PC-3 (cell line): ENCODE measurements at regions not wholly inside any gene's neighbourhood (a gene's known extent, or its start where the extent isn't known, plus 50 kb on each side); places are given as distances from the start of the nearest gene placed in this dataset.
"Not testable (repeated sequence)": the region's sequence is repeated elsewhere in the genome, so short reads cannot be mapped to it uniquely, and the experiment has no call there.

Experiments used
- ATAC-seq: fragments of 200-7000 bp; cut with Tn5 transposase; 2 replicates; pipeline ENCODE4 v1.9.1; 2020; ENCODE audit warnings: mild to moderate bottlenecking, moderate library complexity
- BruUV-seq: library from RNA; stranded (reverse); fragments of 400-500 nt; replicated peaks from 2 replicates; lab custom pipeline; 2021; lab: Mats Ljungman, UMichigan
- CTCF ChIA-PET: fragments of 300-600 bp; sonication (Branson Sonifier 250); formaldehyde crosslinking; loops from one replicate; lab custom pipeline; 2022; ENCODE audit warnings: antibody characterized with exemption; lab: Charles Lee
- POLR2A ChIA-PET: fragments of 300-600 bp; sonication (Branson Sonifier 250); formaldehyde crosslinking; loops from one replicate; lab custom pipeline; 2022; ENCODE audit warnings: antibody characterized with exemption; ENCODE audit not compliant: unreplicated experiment; lab: Charles Lee
- DNase-seq: peaks from one replicate; pipeline ENCODE4 v3.0.0-alpha.2; 2015
- H2AFZ ChIP-seq: fragments of 300-600 bp; sonication (generic); 2 replicates; pipeline ENCODE4 v1.6.0; 2016; ENCODE audit warnings: antibody characterized with exemption, low read length
- H3F3A ChIP-seq: fragments of 300-600 bp; sonication (generic); one replicate; pipeline ENCODE4 v1.6.0; 2017; ENCODE audit warnings: antibody characterized with exemption, low read length, control low read depth, mild to moderate bottlenecking; ENCODE audit not compliant: unreplicated experiment
- H3K27ac ChIP-seq: fragments of 300-600 bp; sonication (generic); 2 replicates; pipeline ENCODE4 v1.5.1; 2016; ENCODE audit warnings: mild to moderate bottlenecking, low read length
- H3K27me3 ChIP-seq: fragments of 300-600 bp; sonication (generic); 2 replicates; pipeline ENCODE4 v1.6.1; 2016; ENCODE audit warnings: low read length, mixed read lengths
- H3K36me3 ChIP-seq: fragments of 300-600 bp; sonication (generic); 2 replicates; pipeline ENCODE4 v1.6.1; 2016; ENCODE audit warnings: low read depth, mixed run types, low read length, mixed read lengths
- H3K4me1 ChIP-seq: fragments of 300-600 bp; sonication (generic); 2 replicates; pipeline ENCODE4 v1.5.1; 2016; ENCODE audit warnings: low read length; ENCODE audit not compliant: insufficient read depth
- H3K4me2 ChIP-seq: fragments of 300-600 bp; sonication (generic); 2 replicates; pipeline ENCODE4 v1.6.0; 2016; ENCODE audit warnings: low read length
- H3K4me3 ChIP-seq: fragments of 300-600 bp; sonication (generic); 2 replicates; pipeline ENCODE4 v1.5.1; 2016; ENCODE audit warnings: mild to moderate bottlenecking, low read length, mixed read lengths
- H3K79me2 ChIP-seq: fragments of 300-600 bp; sonication (generic); 2 replicates; pipeline ENCODE4 v1.6.1; 2017; ENCODE audit warnings: low read length, mixed read lengths
- H3K9ac ChIP-seq: fragments of 300-600 bp; sonication (generic); 2 replicates; pipeline ENCODE4 v1.6.0; 2016; ENCODE audit warnings: mild to moderate bottlenecking, low read length
- H3K9me2 ChIP-seq: fragments of 300-600 bp; sonication (generic); replicated peaks from 2 replicates; pipeline ENCODE4 v1.6.1; 2016; ENCODE audit warnings: mixed run types, low read length, mixed read lengths
- H3K9me3 ChIP-seq: fragments of 300-600 bp; sonication (generic); 2 replicates; pipeline ENCODE4 v1.6.1; 2016; ENCODE audit warnings: low read length, mixed read lengths
- H4K20me1 ChIP-seq: fragments of 300-600 bp; sonication (generic); 2 replicates; pipeline ENCODE4 v1.6.1; 2016; ENCODE audit warnings: low read length, mixed read lengths
- EZH2 ChIP-seq: fragments of 300-600 bp; sonication (generic); IDR thresholded peaks from one replicate; pipeline ENCODE4 v1.6.1; 2017; ENCODE audit warnings: antibody characterized with exemption, mild to moderate bottlenecking, low read length; ENCODE audit not compliant: unreplicated experiment
- EZH2phosphoT487 ChIP-seq: fragments of 300-600 bp; sonication (generic); IDR thresholded peaks from 2 replicates; pipeline ENCODE4 v1.6.1; 2018; ENCODE audit warnings: mild to moderate bottlenecking, antibody characterized with exemption, low read length, borderline replicate concordance
- intact Hi-C: fragments of 100-400 bp; cut with micrococcal nuclease; formaldehyde crosslinking; loops from 2 replicates; pipeline ENCODE4 v1.9.0; 2023
- TF ChIP-seq, protein P1 (sequence below): fragments of 300-600 bp; sonication (generic); conservative IDR thresholded peaks from 2 replicates; pipeline ENCODE4 v1.5.1; 2017; ENCODE audit warnings: antibody characterized with exemption, low read depth, mild to moderate bottlenecking, low read length

GRCh38 chr21:9767592-9768375, 753.6 kb upstream of the TPTE start:
- BruUV-seq, result no TSS peak

DNA sequence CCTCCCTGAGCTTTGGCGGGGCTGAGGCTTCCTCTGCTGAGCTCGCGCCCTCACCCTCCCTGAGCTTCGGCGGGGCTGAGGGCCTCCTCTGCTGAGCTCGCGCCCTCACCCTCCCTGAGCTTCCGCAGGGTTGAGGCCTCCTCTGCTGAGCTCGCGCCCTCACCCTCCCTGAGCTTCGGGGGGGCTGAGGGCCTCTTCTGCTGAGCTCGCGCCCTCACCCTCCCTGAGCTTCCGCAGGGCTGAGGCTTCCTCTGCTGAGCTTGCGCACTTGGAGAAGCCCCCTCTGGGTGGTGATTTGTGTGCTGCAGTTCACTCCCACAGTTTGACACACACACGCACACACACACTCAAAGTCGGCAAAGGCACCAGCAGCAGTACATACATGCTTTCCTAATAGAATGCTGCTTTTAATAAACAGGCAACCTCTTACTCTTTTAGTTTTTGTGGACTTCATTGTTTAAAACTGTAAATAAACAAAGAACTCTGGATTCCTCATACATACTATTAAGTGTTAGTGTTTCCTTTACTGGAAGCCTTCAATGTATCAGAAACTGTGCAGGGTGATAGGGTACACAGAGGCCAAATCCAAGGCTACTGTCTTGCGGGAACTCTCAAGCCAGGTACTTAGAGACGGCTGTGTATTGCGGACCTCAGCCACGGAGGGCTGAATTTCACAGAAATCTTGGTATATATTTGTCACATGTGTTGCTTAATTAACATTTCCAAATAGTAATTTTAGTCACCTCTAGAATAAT, 752.8 kb upstream of the TPTE start:
- CTCF ChIA-PET, POLR2A ChIA-PET, H3F3A ChIP-seq, H2AFZ ChIP-seq, H3K4me3 ChIP-seq, BruUV-seq, H3K27ac ChIP-seq, intact Hi-C loops, ATAC-seq, H3K4me2 ChIP-seq, H3K27me3 ChIP-seq, H3K9me2 ChIP-seq, H4K20me1 ChIP-seq, DNase-seq, H3K36me3 ChIP-seq, H3K4me1 ChIP-seq, H3K9ac ChIP-seq, H3K79me2 ChIP-seq: not testable (repeated sequence)
- H3K9me3 ChIP-seq, result peaks cover 53% of the 10 kb centered on the region

More at GRCh38 chr21:9767592-9768375, 753.6 kb upstream of the TPTE start:
- no peaks in the 10 kb centered on the region for H4K20me1 ChIP-seq
- no peaks in the 10 kb centered on the region for H3K79me2 ChIP-seq
- H3K9ac ChIP-seq, result no peak overlapping the region
- intact Hi-C loops, result no loop called here
- H3K4me2 ChIP-seq, result no peak overlapping the region
- H3K4me3 ChIP-seq, result no peak overlapping the region
- H3K9me2 ChIP-seq, result no peaks in the 10 kb centered on the region
- H3K9me3 ChIP-seq, result peaks cover 53% of the 10 kb centered on the region
- H3F3A ChIP-seq, result no peaks in the 10 kb centered on the region
- POLR2A ChIA-PET, result no interaction called here
- ATAC-seq (no peak), DNase-seq (no peak)
- TF ChIP-seq EZH2 (no peak), EZH2phosphoT487 (no peak)
- TF ChIP-seq, protein P1, sequence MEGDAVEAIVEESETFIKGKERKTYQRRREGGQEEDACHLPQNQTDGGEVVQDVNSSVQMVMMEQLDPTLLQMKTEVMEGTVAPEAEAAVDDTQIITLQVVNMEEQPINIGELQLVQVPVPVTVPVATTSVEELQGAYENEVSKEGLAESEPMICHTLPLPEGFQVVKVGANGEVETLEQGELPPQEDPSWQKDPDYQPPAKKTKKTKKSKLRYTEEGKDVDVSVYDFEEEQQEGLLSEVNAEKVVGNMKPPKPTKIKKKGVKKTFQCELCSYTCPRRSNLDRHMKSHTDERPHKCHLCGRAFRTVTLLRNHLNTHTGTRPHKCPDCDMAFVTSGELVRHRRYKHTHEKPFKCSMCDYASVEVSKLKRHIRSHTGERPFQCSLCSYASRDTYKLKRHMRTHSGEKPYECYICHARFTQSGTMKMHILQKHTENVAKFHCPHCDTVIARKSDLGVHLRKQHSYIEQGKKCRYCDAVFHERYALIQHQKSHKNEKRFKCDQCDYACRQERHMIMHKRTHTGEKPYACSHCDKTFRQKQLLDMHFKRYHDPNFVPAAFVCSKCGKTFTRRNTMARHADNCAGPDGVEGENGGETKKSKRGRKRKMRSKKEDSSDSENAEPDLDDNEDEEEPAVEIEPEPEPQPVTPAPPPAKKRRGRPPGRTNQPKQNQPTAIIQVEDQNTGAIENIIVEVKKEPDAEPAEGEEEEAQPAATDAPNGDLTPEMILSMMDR, result no peak
- H2AFZ ChIP-seq, result no peak overlapping the region
- CTCF ChIA-PET, result no interaction called here
- no peaks in the 10 kb centered on the region for H3K27me3 ChIP-seq
- no peak overlapping the region for H3K27ac ChIP-seq
- no peaks in the 10 kb centered on the region for H3K4me1 ChIP-seq
- no peaks in the 10 kb centered on the region; the same call in 1 of the 2 replicates for H3K36me3 ChIP-seq

- H3F3A ChIP-seq, H4K20me1 ChIP-seq, H3K9me2 ChIP-seq, H3K9ac ChIP-seq, DNase-seq, intact Hi-C loops, H3K27ac ChIP-seq, POLR2A ChIA-PET, BruUV-seq, H3K79me2 ChIP-seq, ATAC-seq, H2AFZ ChIP-seq, H3K4me1 ChIP-seq, H3K27me3 ChIP-seq, H3K4me3 ChIP-seq, H3K4me2 ChIP-seq, H3K36me3 ChIP-seq, CTCF ChIA-PET: not testable (repeated sequence)
- TF ChIP-seq, protein P1, result peak; percentile 33; the same call in 1 of the 2 replicates
- peaks cover 51% of the 10 kb centered on the region for H3K9me3 ChIP-seq
Measured at GRCh38 chr21:9769131-9769498, 752.3 kb upstream of the TPTE start.

DNA sequence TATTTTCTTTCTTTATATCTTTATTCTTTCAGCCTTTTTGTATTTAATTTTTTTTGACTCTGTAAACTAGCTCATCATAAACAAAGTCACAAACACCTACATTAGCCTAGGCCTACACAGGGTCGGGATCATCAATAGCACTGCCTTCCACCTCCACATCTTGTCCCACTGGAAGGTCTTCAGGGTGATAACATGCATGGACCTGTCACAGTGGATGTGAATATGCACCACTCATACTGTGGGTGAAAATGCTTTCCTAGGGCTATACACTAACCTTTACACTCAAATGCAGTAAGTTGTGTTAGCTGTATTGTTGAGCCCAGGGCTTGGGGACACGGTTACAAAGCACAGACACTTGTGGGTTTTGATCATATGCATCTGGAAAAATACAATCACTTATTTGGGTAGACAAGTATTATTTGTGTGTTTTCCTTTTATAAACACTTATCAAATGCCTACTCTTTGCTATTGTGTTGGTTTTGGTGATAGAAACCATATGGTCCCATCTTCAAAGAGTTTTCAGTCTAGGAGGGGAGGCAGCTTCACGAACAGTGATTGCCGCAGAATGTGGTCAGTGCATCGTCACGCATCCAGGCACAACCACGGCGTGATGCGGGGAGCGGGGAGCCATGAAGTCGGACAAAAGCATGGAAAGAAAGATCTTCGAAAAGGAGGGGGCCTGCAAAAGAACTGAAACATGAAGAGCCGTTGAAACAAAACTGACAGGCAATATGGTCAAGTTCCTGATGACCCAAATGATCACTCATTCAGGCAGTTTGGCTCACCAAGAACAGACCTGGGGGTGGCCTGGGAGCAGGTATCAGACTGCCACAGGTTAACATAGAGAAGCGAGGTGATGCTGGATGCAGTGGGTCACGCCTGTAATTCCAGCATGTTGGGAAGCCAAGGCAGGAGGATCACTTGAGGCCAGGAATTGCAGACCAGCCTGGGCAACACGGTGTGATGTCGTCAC, 751.4 kb upstream of the TPTE start:
- H3K27ac ChIP-seq, H3K79me2 ChIP-seq, H3K9ac ChIP-seq, H3K9me2 ChIP-seq, H2AFZ ChIP-seq, POLR2A ChIA-PET, H3K27me3 ChIP-seq, H3K36me3 ChIP-seq, H3K4me2 ChIP-seq, H3F3A ChIP-seq, ATAC-seq, intact Hi-C loops, CTCF ChIA-PET, BruUV-seq, H3K4me1 ChIP-seq, H4K20me1 ChIP-seq, H3K4me3 ChIP-seq, DNase-seq: not testable (repeated sequence)
- peaks cover 55% of the 10 kb centered on the region for H3K9me3 ChIP-seq
